Panc1 (cell line): ENCODE measurements at regions not wholly inside any gene's neighbourhood (a gene's known extent, or its start where the extent isn't known, plus 50 kb on each side); places are given as distances from the start of the nearest gene placed in this dataset.

Source experiments
- ATAC-seq: fragments of 200-7000 bp; cut with Tn5 transposase; 2 replicates; pipeline ENCODE4 v1.9.1; 2020; ENCODE audit warnings: mild to moderate bottlenecking, moderate library complexity
- BruUV-seq: library from RNA; stranded (reverse); fragments of 400-500 nt; replicated peaks from 2 replicates; lab custom pipeline; 2021; lab: Mats Ljungman, UMichigan
- CTCF ChIA-PET: fragments of 300-600 bp; sonication (Branson Sonifier 250); formaldehyde crosslinking; loops from one replicate; lab custom pipeline; 2022; ENCODE audit warnings: antibody characterized with exemption; lab: Charles Lee
- POLR2A ChIA-PET: fragments of 300-600 bp; sonication (Branson Sonifier 250); formaldehyde crosslinking; loops from one replicate; lab custom pipeline; 2022; ENCODE audit warnings: antibody characterized with exemption; lab: Charles Lee
- DNase-seq: peaks from one replicate; pipeline ENCODE4 v3.0.0-alpha.2; 2010; ENCODE audit warnings: low read depth, low spot score
- H3K27ac ChIP-seq: 2 replicates; pipeline ENCODE4 v1.5.1; 2011; ENCODE audit warnings: mild to moderate bottlenecking, low read length, inconsistent platforms
- H3K27me3 ChIP-seq: fragments of 200-500 bp; sonication (Bioruptor generic); 2 replicates; pipeline ENCODE4 v1.6.0; 2014; ENCODE audit warnings: low read length, inconsistent platforms; ENCODE audit not compliant: control insufficient read depth, insufficient read depth
- H3K36me3 ChIP-seq: fragments of 200-500 bp; sonication (Bioruptor generic); 2 replicates; pipeline ENCODE4 v1.5.1; 2014; ENCODE audit warnings: inconsistent platforms, mild to moderate bottlenecking, low read length, moderate library complexity; ENCODE audit not compliant: control insufficient read depth, insufficient read depth
- H3K4me1 ChIP-seq: 2 replicates; pipeline ENCODE4 v1.5.1; 2011; ENCODE audit warnings: inconsistent platforms, mild to moderate bottlenecking, low read length, moderate library complexity; ENCODE audit not compliant: control insufficient read depth, insufficient read depth
- H3K4me3 ChIP-seq, 2 experiments: 2 replicates each; pipeline ENCODE4 v1.5.1; 2011 to 2012; ENCODE audit warnings: low read depth in 2 of 2, low read length in 2 of 2, mild to moderate bottlenecking in 2 of 2, inconsistent platforms in 1 of 2, moderate library complexity in 1 of 2
- H3K9me3 ChIP-seq: fragments of 200-500 bp; sonication (Bioruptor generic); 2 replicates; pipeline ENCODE4 v1.5.1; 2014; ENCODE audit warnings: low read depth, mild to moderate bottlenecking, inconsistent platforms, low read length, moderate library complexity; ENCODE audit not compliant: control insufficient read depth, insufficient read depth
- POLR2AphosphoS5 ChIP-seq: IDR thresholded peaks from 2 replicates; pipeline ENCODE4 v1.6.1; 2012; ENCODE audit warnings: mild to moderate bottlenecking, low read depth, low read length, moderate library complexity
- SIN3A ChIP-seq: IDR thresholded peaks from 2 replicates; pipeline ENCODE4 v1.6.1; 2012; ENCODE audit warnings: low read depth, mild to moderate bottlenecking, low read length, moderate library complexity, borderline replicate concordance; ENCODE audit not compliant: insufficient read depth
- TCF7L2 ChIP-seq: IDR thresholded peaks from 2 replicates; pipeline ENCODE4 v1.6.1; 2011; ENCODE audit warnings: mild to moderate bottlenecking, low read depth, low read length, inconsistent platforms
- in situ Hi-C: cut with HindIII; loops from 2 replicates; pipeline ENCODE4 v1.10.0; 2016; ENCODE audit warnings: low sequenced_read_pairs, low pct_unique_long_range_greater_than_20kb
- intact Hi-C: fragments of 100-400 bp; cut with micrococcal nuclease; formaldehyde crosslinking; loops from one replicate; pipeline ENCODE4 v1.10.0; 2022; ENCODE audit not compliant: unreplicated experiment
- TF ChIP-seq, protein P1 (sequence below), 2 experiments: IDR thresholded peaks; 2 replicates each; pipeline ENCODE4 v1.6.1; 2011 to 2012; ENCODE audit warnings: low read depth in 2 of 2, control low read depth in 1 of 2, low read length in 1 of 2, mild to moderate bottlenecking in 1 of 2, moderate library complexity in 1 of 2; ENCODE audit not compliant: insufficient read depth in 1 of 2
- TF ChIP-seq, protein P2 (sequence below): fragments of 450-650 bp; IDR thresholded peaks from 2 replicates; pipeline ENCODE4 v1.5.1; 2017; ENCODE audit warnings: mild to moderate bottlenecking

DNA sequence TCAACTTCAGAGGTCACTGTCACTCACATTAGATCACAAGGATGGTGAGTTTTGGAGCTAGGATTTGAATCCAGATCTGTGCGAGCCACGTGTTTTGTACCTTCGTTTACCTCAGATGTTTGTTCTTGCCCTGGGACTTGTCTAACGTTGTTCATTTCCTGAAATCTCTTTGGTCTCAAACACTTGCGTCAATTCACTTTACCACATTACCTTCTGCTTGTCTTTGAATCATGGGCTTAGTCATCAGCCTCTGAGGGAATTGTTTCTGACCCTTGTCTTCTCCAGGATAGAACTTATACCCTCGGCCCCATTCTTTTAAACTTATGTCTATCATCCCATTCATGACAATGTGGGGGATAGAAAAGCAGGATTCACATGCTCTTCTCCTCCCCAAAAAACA is 282.7 kb downstream of the DCDC2C start:
- no peak for DNase-seq
- in situ Hi-C loops (no loop called here), intact Hi-C loops (no loop called here)
- no peak for TF ChIP-seq POLR2AphosphoS5
- TF ChIP-seq SIN3A: no peak
- no peak for TF ChIP-seq TCF7L2
- TF ChIP-seq, protein P1, sequence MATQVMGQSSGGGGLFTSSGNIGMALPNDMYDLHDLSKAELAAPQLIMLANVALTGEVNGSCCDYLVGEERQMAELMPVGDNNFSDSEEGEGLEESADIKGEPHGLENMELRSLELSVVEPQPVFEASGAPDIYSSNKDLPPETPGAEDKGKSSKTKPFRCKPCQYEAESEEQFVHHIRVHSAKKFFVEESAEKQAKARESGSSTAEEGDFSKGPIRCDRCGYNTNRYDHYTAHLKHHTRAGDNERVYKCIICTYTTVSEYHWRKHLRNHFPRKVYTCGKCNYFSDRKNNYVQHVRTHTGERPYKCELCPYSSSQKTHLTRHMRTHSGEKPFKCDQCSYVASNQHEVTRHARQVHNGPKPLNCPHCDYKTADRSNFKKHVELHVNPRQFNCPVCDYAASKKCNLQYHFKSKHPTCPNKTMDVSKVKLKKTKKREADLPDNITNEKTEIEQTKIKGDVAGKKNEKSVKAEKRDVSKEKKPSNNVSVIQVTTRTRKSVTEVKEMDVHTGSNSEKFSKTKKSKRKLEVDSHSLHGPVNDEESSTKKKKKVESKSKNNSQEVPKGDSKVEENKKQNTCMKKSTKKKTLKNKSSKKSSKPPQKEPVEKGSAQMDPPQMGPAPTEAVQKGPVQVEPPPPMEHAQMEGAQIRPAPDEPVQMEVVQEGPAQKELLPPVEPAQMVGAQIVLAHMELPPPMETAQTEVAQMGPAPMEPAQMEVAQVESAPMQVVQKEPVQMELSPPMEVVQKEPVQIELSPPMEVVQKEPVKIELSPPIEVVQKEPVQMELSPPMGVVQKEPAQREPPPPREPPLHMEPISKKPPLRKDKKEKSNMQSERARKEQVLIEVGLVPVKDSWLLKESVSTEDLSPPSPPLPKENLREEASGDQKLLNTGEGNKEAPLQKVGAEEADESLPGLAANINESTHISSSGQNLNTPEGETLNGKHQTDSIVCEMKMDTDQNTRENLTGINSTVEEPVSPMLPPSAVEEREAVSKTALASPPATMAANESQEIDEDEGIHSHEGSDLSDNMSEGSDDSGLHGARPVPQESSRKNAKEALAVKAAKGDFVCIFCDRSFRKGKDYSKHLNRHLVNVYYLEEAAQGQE (IDR thresholded peaks at IDR 0.05; ENCODE audit: insufficient read depth in 1 of 2, low read depth in 2 of 2, low read length in 1 of 2): no peak
- TF ChIP-seq, protein P2, sequence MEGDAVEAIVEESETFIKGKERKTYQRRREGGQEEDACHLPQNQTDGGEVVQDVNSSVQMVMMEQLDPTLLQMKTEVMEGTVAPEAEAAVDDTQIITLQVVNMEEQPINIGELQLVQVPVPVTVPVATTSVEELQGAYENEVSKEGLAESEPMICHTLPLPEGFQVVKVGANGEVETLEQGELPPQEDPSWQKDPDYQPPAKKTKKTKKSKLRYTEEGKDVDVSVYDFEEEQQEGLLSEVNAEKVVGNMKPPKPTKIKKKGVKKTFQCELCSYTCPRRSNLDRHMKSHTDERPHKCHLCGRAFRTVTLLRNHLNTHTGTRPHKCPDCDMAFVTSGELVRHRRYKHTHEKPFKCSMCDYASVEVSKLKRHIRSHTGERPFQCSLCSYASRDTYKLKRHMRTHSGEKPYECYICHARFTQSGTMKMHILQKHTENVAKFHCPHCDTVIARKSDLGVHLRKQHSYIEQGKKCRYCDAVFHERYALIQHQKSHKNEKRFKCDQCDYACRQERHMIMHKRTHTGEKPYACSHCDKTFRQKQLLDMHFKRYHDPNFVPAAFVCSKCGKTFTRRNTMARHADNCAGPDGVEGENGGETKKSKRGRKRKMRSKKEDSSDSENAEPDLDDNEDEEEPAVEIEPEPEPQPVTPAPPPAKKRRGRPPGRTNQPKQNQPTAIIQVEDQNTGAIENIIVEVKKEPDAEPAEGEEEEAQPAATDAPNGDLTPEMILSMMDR: no peak
- ChIA-PET POLR2A (no interaction called here), CTCF (no interaction called here)
- Histone ChIP-seq H3K4me3 (no peak overlapping the region), H3K27me3 (no peaks in the 10 kb centered on the region), H3K36me3 (no peaks in the 10 kb centered on the region), H3K27ac (no peak overlapping the region), H3K9me3 (no peaks in the 10 kb centered on the region), H3K4me1 (no peaks in the 10 kb centered on the region)
- no TSS peak for BruUV-seq
- no peak for ATAC-seq

- Histone ChIP-seq H3K27me3 (no peaks in the 10 kb centered on the region), H3K4me1 (no peaks in the 10 kb centered on the region), H3K9me3 (no peaks in the 10 kb centered on the region), H3K36me3 (no peaks in the 10 kb centered on the region), H3K27ac (no peak overlapping the region), H3K4me3 (no peak overlapping the region)
- DNase-seq: no peak
- in situ Hi-C loops (no loop called here), intact Hi-C loops (no loop called here)
- POLR2A ChIA-PET: no interaction called here
- CTCF ChIA-PET: no interaction called here
- TF ChIP-seq TCF7L2 (no peak), SIN3A (no peak), POLR2AphosphoS5 (no peak)
- TF ChIP-seq, protein P1 (IDR thresholded peaks at IDR 0.05; ENCODE audit: insufficient read depth in 1 of 2, low read depth in 2 of 2, low read length in 1 of 2): no peak
- TF ChIP-seq, protein P2: no peak
- no peak for ATAC-seq
- BruUV-seq: no TSS peak
These were observed 283.3 kb downstream of the DCDC2C start for GRCh38 chr2:3986530-3987258.
